Fibroblast of skin of abdomen (primary cell): ENCODE measurements at regions not wholly inside any gene's neighbourhood (a gene's known extent, or its start where the extent isn't known, plus 50 kb on each side); places are given as distances from the start of the nearest gene placed in this dataset.

Experiments used
- DNase-seq: peaks from one replicate; pipeline ENCODE4 v3.0.0-alpha.2; 2013

GRCh38 chr2:104648376-104648775 is 205.5 kb upstream of the POU3F3 start:
- DNase-seq: no peak

DNA sequence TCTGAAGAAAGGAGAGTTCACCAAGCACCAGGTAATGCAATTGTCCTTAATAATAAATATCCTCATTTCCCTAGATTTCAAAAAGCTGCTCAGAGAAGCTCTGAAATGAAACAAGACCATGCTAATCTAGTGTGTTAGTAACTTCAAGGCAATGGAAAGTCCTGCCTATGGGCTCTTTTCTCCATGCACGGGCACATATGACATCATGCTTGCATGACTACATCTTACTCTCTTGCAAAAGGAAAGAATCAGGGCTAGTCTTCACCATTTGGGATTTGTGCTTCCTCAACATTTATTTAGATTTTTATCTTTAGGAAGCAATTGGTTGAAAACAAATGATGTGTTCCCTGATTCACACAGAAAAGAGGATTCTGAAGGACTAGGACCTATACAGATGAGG is 204.0 kb upstream of the POU3F3 start:
- no peak for DNase-seq

- no peak for DNase-seq
These were observed 203.4 kb upstream of the POU3F3 start for GRCh38 chr2:104650405-104650996.

DNA sequence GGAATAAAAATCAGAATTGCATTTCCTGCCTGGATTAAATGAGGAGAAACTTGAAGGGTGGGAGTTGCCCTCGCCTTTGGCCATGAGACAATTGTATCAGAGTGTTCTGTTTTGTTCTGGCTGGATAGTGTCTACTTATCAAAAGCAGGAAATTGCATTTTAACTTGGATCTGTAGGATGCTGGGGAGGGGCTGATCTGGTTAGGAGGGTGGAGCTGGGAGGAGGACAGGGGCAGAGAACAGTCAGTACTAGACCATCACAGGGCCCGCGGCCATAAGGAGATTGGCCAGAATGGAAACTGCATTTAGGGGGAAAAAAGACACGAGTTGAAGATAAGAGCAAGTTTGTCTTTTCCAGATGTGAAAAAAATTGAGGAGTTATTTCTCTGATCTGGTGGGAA is 199.1 kb upstream of the POU3F3 start:
- DNase-seq: no peak

DNA sequence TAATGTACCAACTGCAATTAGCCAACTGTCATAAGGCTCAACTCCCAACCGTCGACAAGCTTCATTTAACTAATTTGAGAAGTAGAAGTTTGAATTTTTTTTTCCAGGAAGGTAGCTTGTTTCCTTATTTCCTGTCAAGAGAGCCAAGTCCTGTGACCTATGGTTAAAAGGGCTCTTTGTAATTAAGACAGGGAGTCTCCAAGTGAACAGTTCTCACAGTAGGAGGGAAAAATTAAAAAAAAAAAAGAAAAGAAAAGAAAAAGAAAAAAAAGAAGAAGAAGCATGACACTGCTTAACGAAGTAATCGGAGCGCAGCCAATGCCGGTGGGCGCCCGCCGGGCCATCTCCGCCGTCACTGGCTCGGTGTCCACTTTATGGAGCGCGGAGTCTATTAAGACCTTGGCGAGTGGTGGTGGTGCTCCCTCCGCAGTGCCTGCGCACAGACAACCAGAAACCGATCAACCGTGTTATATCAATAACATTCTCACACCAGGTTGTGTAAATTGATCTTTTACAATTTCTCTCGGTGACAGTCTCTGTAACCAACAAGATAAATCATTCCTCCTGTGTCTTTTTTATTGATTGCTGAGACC is 197.2 kb upstream of the POU3F3 start:
- DNase-seq: no peak

GRCh38 chr2:104658144-104658835 is 195.6 kb upstream of the POU3F3 start:
- no peak for DNase-seq

GRCh38 chr2:104658904-104659591 is 194.9 kb upstream of the POU3F3 start:
- no peak for DNase-seq

DNA sequence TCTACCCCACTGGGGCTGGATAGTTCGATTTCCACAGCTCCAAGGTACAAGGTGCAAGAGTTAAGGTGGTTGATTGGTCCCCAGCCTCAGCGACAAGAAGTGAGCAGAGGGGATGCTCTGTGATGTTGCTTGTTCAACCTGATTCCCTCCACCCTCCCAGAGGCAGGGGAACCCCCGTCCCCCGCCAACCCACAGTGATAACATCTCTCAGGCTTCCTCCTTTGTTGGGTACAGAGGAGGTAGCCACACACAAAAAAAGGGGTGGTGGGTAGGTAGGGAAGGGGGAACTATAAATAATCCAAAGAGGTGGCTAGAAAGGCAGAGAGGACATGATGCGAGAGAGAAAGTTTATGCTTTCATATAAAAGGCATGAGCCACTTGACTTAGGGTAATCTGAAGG is 192.9 kb upstream of the POU3F3 start:
- no peak for DNase-seq

GRCh38 chr2:104664672-104665071 is 189.2 kb upstream of the POU3F3 start:
- no peak for DNase-seq

DNA sequence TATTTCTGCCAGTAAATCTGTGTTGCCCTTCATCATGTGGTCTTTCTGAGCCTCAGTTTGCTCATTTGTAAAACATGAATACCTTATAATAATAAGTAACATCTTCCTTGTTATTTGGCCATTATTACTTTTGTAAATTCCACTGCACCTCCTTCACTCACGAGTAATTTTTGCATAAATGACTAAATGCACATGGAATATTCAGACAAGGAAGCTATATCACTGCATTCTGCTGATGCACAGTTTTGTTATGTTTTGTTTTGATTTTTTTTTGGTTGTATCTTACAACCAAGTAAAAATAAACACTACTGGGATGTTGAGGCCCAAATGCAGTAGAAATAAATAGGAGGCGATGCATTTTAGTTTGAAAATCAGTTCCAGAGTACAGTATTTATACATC is 185.3 kb upstream of the POU3F3 start:
- DNase-seq: no peak

DNA sequence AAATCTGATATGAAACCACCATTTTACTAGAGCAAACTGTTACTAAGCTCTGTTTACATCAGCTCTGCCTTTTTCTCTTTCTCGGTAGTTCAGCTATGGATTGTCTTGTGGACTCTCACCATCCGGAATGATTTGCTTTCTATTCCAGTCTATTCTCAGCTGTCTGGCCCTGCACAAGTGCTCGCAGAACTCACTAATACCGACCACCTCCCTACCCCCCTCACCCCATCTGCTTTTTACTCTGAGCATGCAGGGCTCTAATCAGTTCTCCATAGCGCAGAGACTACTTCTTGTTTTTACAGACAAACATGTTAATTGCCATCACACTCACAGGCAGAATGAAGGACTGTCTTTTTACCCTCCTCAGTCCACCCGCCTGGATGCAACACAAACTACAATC is 180.7 kb upstream of the POU3F3 start:
- DNase-seq: no peak

- DNase-seq: no peak
These were observed 175.7 kb upstream of the POU3F3 start for GRCh38 chr2:104678181-104678580.

GRCh38 chr2:104685591-104685990 is 168.3 kb upstream of the POU3F3 start:
- no peak for DNase-seq

GRCh38 chr2:104687147-104687546 is 166.8 kb upstream of the POU3F3 start:
- no peak for DNase-seq

DNA sequence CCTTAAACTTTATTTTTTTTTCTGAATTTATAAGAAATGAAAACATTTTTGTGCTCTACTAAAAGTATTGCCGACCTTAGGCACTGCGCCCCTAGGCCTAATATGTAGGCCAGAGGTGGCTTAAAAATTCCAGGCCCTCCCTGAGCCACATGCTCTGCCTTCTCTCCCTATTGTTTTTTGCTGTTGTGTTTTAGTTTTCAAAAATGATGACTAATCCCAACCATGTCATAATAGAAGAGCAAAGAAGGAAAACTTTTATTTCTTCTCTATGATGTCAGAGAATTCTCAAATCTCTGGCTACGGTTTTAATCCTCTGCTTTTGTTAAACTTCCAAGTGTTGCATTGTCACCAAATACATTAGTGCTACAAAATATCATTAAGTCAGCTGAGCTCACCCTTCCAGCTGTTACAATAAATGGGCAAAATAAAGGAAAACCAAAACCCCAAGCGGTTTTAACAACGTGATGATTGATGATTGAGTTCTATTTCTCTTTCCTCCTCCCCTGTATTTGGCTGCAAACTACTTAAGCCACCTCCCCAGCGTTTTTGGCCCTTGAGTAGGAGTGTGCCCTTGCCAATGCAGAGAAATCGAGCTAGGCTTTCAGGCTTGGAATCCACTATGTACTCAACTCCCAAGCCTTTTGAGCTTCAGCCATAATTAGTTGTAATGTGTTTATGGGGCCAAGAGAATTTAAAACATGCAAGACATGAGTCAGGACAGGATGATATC is 163.5 kb upstream of the POU3F3 start:
- DNase-seq: no peak

DNA sequence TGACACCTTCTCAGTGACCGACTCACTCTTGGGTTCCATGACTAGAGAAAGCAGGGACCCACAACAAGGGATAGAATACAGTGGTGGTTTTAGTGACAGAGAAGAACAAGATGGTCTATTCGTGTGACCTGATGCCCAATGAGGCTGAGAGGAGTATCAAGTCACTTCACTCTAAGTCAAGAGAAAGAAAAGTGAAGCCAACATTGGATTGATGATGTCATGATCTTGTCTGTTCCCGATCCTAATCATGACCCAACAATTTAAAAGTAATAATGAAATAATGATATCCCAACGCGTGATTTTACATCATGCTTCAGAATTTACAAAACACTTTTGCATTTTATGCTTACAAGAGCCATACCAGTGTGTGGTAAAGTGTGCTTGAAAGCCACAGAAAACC is 155.6 kb upstream of the POU3F3 start:
- DNase-seq: no peak

- DNase-seq: no peak
These were observed 152.5 kb upstream of the POU3F3 start for GRCh38 chr2:104701411-104701911.

GRCh38 chr2:104702031-104702850 is 151.7 kb upstream of the POU3F3 start:
- no peak for DNase-seq

DNA sequence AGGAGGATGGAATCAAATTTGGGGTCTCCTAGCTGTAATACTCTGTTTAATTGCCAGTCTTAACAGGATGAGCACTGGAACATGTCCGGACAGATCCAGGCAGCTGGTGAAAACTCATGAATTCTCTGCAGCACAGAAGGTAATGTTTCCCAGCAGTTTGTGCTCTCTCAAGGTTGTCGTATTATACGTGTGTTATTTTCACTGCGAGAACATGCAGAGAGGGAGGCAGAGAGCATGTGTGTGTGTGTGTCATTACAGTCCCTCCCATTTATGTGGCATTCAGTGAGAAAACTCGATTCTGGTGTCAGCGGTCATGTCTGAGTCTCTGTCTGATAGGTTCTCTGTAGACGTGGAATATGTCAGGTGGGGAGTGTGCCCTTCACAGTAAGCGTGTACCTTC is 150.2 kb upstream of the POU3F3 start:
- DNase-seq: no peak

- no peak for DNase-seq
These were observed 149.2 kb upstream of the POU3F3 start for GRCh38 chr2:104704496-104705245.

DNA sequence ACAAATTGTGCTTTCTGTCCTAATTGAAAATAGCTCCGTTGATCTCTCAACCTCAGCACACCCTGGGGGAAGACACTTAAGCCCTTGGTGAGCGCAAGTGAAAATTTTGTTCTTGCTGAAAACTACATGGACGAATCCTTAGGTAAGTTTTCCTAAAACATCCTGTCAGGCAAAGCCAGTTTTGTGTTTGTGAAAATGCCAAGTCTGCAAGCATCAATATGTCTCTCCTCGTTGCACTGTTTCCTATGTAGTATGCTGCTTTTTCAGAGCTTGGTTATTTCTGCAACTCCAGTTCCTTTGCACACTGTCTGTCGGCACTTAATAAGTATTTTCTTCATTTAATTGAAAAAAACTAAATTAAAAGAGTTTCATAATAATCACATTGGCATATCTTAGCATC is 146.9 kb upstream of the POU3F3 start:
- no peak for DNase-seq
